IMR-90 (cell line): ENCODE measurements at regions not wholly inside any gene's neighbourhood (a gene's known extent, or its start where the extent isn't known, plus 50 kb on each side); places are given as distances from the start of the nearest gene placed in this dataset.

ENCODE experiments used
- ATAC-seq: fragments of 200-7000 bp; cut with Tn5 transposase; 2 replicates; pipeline ENCODE4 v1.9.1; 2020; ENCODE audit warnings: low read depth, mild to moderate bottlenecking, moderate library complexity
- BruUV-seq: library from RNA; stranded (reverse); fragments of 400-500 nt; replicated peaks from 2 replicates; lab custom pipeline; 2021; lab: Mats Ljungman, UMichigan
- CTCF ChIA-PET: fragments of 300-600 bp; formaldehyde crosslinking; extraction: SDS; loops from one replicate; lab custom pipeline; 2021; ENCODE audit warnings: antibody characterized with exemption; lab: Yijun Ruan, JAX
- POLR2A ChIA-PET: fragments of 300-600 bp; sonication (Branson Sonifier 250); formaldehyde crosslinking; loops from one replicate; lab custom pipeline; 2022; ENCODE audit warnings: antibody characterized with exemption; ENCODE audit not compliant: unreplicated experiment; lab: Charles Lee
- DNase-seq: peaks from one replicate; pipeline ENCODE4 v3.0.0; 2013
- H2AFZ ChIP-seq: replicated peaks from 2 replicates; pipeline ENCODE3; 2013; ENCODE audit warnings: low read length, mild to moderate bottlenecking; ENCODE audit not compliant: poor library complexity
- H2AK5ac ChIP-seq: 2 replicates; pipeline ENCODE4 v1.6.1; 2013; ENCODE audit warnings: low read depth, low read length, inconsistent platforms
- H2AK9ac ChIP-seq: replicated peaks from 2 replicates; pipeline ENCODE3; 2013; ENCODE audit warnings: mild to moderate bottlenecking, low read depth, low read length, moderate library complexity; ENCODE audit not compliant: poor library complexity
- H2BK120ac ChIP-seq: 2 replicates; pipeline ENCODE4 v1.6.1; 2013; ENCODE audit warnings: low read depth, low read length, inconsistent platforms
- H2BK15ac ChIP-seq: 3 replicates; pipeline ENCODE4 v1.6.1; 2013; ENCODE audit warnings: low read depth, low read length, inconsistent platforms
- H2BK20ac ChIP-seq: 2 replicates; pipeline ENCODE4 v1.6.1; 2013; ENCODE audit warnings: low read depth, mild to moderate bottlenecking, inconsistent platforms, low read length, moderate library complexity
- H2BK5ac ChIP-seq: 2 replicates; pipeline ENCODE4 v1.6.1; 2013; ENCODE audit warnings: mild to moderate bottlenecking, low read depth, low read length, inconsistent platforms; ENCODE audit not compliant: poor library complexity, severe bottlenecking
- H3K14ac ChIP-seq: replicated peaks from 2 replicates; pipeline ENCODE4 v1.6.1; 2013; ENCODE audit warnings: low read depth, low read length, inconsistent platforms
- H3K18ac ChIP-seq: 2 replicates; pipeline ENCODE4 v1.6.1; 2013; ENCODE audit warnings: low read depth, low read length, control low read depth
- H3K23ac ChIP-seq: 2 replicates; pipeline ENCODE4 v1.6.1; 2013; ENCODE audit warnings: low read depth, low read length, inconsistent platforms
- H3K27ac ChIP-seq: 2 replicates; pipeline ENCODE4 v1.5.1; 2013; ENCODE audit warnings: mild to moderate bottlenecking, control low read depth, low read length; ENCODE audit not compliant: insufficient read depth
- H3K27me3 ChIP-seq: 2 replicates; pipeline ENCODE4 v1.6.1; 2013; ENCODE audit warnings: low read length; ENCODE audit not compliant: control insufficient read depth, insufficient read depth
- H3K36me3 ChIP-seq: 2 replicates; pipeline ENCODE4 v1.6.1; 2013; ENCODE audit warnings: low read length, mixed read lengths; ENCODE audit not compliant: control insufficient read depth, insufficient read depth
- H3K4ac ChIP-seq: 2 replicates; pipeline ENCODE4 v1.6.1; 2013; ENCODE audit warnings: low read depth, low read length, inconsistent platforms
- H3K4me1 ChIP-seq: 2 replicates; pipeline ENCODE4 v1.6.1; 2013; ENCODE audit warnings: low read length, mixed read lengths; ENCODE audit not compliant: control insufficient read depth, insufficient read depth
- H3K4me2 ChIP-seq: 2 replicates; pipeline ENCODE4 v1.6.1; 2013; ENCODE audit warnings: low read depth, mild to moderate bottlenecking, control low read depth, low read length, moderate library complexity
- H3K4me3 ChIP-seq: 2 replicates; pipeline ENCODE4 v1.5.1; 2013; ENCODE audit warnings: low read depth, mild to moderate bottlenecking, control low read depth, low read length, moderate library complexity; ENCODE audit not compliant: insufficient read depth
- H3K56ac ChIP-seq: 2 replicates; pipeline ENCODE4 v1.6.1; 2013; ENCODE audit warnings: low read length, inconsistent platforms; ENCODE audit not compliant: insufficient read depth; ENCODE audit errors: extremely low read depth
- H3K79me1 ChIP-seq, 2 experiments: 2 replicates each; pipeline ENCODE4 v1.6.1; 2013; ENCODE audit warnings: low read length in 2 of 2, inconsistent platforms in 1 of 2, low read depth in 1 of 2
- H3K9ac ChIP-seq: 2 replicates; pipeline ENCODE4 v1.6.1; 2013; ENCODE audit warnings: low read depth, low read length, control low read depth
- H3K9me1 ChIP-seq: 2 replicates; pipeline ENCODE4 v1.6.1; 2013; ENCODE audit warnings: low read length, inconsistent platforms; ENCODE audit not compliant: insufficient read depth
- H3K9me3 ChIP-seq: 2 replicates; pipeline ENCODE4 v1.6.1; 2013; ENCODE audit warnings: low read length; ENCODE audit not compliant: control insufficient read depth, insufficient read depth
- H4K20me1 ChIP-seq: 2 replicates; pipeline ENCODE4 v1.6.1; 2013; ENCODE audit warnings: low read length, inconsistent platforms; ENCODE audit not compliant: insufficient read depth
- H4K5ac ChIP-seq: 2 replicates; pipeline ENCODE4 v1.6.1; 2013; ENCODE audit warnings: mild to moderate bottlenecking, low read depth, low read length, control low read depth
- H4K8ac ChIP-seq, 2 experiments: 2 replicates each; pipeline ENCODE4 v1.6.1; 2013; ENCODE audit warnings: low read depth in 2 of 2, low read length in 2 of 2, control low read depth in 1 of 2, inconsistent platforms in 1 of 2
- H4K91ac ChIP-seq: 2 replicates; pipeline ENCODE4 v1.6.1; 2013; ENCODE audit warnings: low read depth, low read length, inconsistent platforms; ENCODE audit not compliant: insufficient read depth
- RAD21 ChIP-seq: IDR thresholded peaks from 2 replicates; pipeline ENCODE4 v1.6.1; 2012; ENCODE audit warnings: low read length, improper control_type of control experiment
- RCOR1 ChIP-seq: IDR thresholded peaks from 2 replicates; pipeline ENCODE4 v1.6.1; 2012; ENCODE audit warnings: mild to moderate bottlenecking, low read length, improper control_type of control experiment; ENCODE audit not compliant: insufficient replicate concordance
- RFX5 ChIP-seq: IDR thresholded peaks from 2 replicates; pipeline ENCODE4 v1.8.0; 2012; ENCODE audit warnings: low read depth, mild to moderate bottlenecking, low read length, moderate library complexity
- WGBS, 2 experiments: methylation state at CpG; one replicate each; pipeline versions ENCODE4 v1.1.5 to v1.1.7; 2013; ENCODE audit warnings: missing lambda C conversion rate in 2 of 2; ENCODE audit not compliant: insufficient read length in 1 of 2; ENCODE audit errors: extremely low coverage in 2 of 2; 5-methylcytosine and 5-hydroxymethylcytosine counted together
- dilution Hi-C: fragments of 300-500 bp; cut with HindIII; formaldehyde crosslinking; loops from one replicate; pipeline ENCODE4 v1.14.3; 2018; ENCODE audit warnings: low sequenced_read_pairs; ENCODE audit not compliant: unreplicated experiment
- in situ Hi-C: fragments of 300-500 bp; cut with MboI; formaldehyde crosslinking; loops from 3 replicates; pipeline ENCODE4 v1.14.3; 2019; ENCODE audit warnings: low sequenced_read_pairs, inconsistent platforms, mixed read lengths
- intact Hi-C: fragments of 100-400 bp; cut with micrococcal nuclease; formaldehyde crosslinking; loops from 2 replicates; pipeline ENCODE4 v1.10.0; 2022

DNA sequence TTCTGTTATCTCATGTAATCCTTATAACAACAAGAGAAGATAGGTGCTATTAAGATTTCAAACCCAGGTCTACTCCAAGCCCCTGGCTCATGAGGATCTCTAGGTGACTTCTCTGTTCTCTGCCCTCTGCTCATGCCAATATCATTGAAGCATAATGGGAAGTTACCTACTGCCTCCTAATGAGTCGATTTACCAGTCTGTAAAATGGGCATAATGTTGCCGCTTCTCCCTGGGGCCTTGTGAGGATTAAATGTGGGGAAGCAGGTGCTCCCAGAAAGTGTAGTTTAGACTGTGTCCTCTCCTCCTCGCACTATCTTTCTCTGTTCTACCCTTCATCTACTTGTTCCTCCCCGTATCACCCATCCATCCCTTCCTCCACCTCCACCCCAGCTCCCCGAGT, 169.2 kb upstream of the LHX5 start:
- Histone ChIP-seq H3K4me1 (no peaks in the 10 kb centered on the region), H4K91ac (no peak overlapping the region), H3K4me3 (no peak overlapping the region), H2BK120ac (no peak overlapping the region), H3K4me2 (no peak overlapping the region), H3K27me3 (peaks cover 22% of the 10 kb centered on the region), H3K36me3 (no peaks in the 10 kb centered on the region), H3K18ac (no peak overlapping the region), H3K23ac (no peak overlapping the region), H3K56ac (no peak overlapping the region), H3K79me1 (no peaks in the 10 kb centered on the region), H2AFZ (no peak overlapping the region), H3K9me3 (no peaks in the 10 kb centered on the region), H3K9me1 (no peaks in the 10 kb centered on the region), H4K5ac (no peak overlapping the region), H2BK20ac (no peak overlapping the region), H2BK5ac (no peak overlapping the region), H3K9ac (no peak overlapping the region), H2AK5ac (no peak overlapping the region), H3K27ac (no peak overlapping the region), H4K20me1 (no peaks in the 10 kb centered on the region), H2AK9ac (no peak overlapping the region), H3K4ac (no peak overlapping the region), H4K8ac (no peak overlapping the region), H3K14ac (no peak overlapping the region), H2BK15ac (no peak overlapping the region)
- no TSS peak for BruUV-seq
- in situ Hi-C loops (no loop called here), intact Hi-C loops (no loop called here), dilution Hi-C loops (no loop called here)
- CTCF ChIA-PET: no interaction called here
- TF ChIP-seq RCOR1 (no peak), RAD21 (no peak), RFX5 (no peak)
- WGBS, 2 experiments: 60% methylated on average over 1 of the region's 5 CpGs; no CpG with 5 or more reads in 1 of the 2 experiments
- ATAC-seq (no peak), DNase-seq (no peak)
- POLR2A ChIA-PET: no interaction called here
